ENCODE measurements at regions not wholly inside any gene's neighbourhood (a gene's known extent, or its start where the extent isn't known, plus 50 kb on each side); places are given as distances from the start of the nearest gene placed in this dataset.
A peak's percentile ranks its signal among the peaks of the same experiment; 100 is the strongest.
"Not testable (repeated sequence)": the region's sequence is repeated elsewhere in the genome, so short reads cannot be mapped to it uniquely, and the experiment has no call there.

DNA sequence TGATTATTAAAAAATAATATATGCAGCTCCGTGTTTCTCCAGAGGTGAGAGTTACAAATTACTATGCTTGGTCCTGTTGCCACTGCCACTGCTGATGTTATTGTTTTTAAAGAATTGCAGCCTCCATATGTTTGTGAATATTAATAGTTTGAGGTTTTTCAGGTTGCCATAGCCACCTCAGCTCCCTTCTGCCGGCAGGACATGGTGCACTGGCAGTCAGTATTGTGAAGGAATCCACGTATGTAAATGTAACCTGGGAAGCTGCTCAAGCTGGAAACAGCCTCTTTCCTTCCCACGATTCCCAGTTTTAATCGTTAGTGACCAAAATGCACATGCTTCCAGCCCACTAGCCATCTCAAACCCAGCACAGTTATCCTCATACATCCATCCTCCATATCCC is 184.4 kb upstream of the CCNG1 start:
- TF ChIP-seq, protein P1, sequence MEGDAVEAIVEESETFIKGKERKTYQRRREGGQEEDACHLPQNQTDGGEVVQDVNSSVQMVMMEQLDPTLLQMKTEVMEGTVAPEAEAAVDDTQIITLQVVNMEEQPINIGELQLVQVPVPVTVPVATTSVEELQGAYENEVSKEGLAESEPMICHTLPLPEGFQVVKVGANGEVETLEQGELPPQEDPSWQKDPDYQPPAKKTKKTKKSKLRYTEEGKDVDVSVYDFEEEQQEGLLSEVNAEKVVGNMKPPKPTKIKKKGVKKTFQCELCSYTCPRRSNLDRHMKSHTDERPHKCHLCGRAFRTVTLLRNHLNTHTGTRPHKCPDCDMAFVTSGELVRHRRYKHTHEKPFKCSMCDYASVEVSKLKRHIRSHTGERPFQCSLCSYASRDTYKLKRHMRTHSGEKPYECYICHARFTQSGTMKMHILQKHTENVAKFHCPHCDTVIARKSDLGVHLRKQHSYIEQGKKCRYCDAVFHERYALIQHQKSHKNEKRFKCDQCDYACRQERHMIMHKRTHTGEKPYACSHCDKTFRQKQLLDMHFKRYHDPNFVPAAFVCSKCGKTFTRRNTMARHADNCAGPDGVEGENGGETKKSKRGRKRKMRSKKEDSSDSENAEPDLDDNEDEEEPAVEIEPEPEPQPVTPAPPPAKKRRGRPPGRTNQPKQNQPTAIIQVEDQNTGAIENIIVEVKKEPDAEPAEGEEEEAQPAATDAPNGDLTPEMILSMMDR (IDR thresholded peaks at IDR 0.05; ENCODE audit: insufficient read depth, missing control alignments), result no peak
- no peak for FAIRE-seq
- no peak for DNase-seq (ENCODE audit: insufficient read length, low spot score)

DNA sequence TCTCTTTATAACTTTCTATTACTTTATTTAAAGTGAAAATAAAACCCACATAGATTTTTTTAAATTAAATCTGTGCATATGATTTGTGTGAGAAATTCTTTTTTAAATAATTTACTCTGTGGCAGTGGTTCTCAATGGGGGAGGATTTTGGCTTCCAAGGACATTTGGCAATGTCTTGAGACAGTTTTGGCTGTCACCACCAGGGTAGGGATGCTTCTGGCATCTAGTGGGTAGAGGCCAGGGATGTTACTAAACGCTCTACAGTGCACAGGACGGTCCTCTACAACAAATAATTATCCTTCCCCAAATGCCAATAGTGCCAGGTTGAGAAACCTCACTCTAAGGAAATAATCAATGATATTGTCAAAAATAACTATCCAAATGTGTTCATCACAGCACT is 177.9 kb upstream of the CCNG1 start:
- FAIRE-seq, result no peak
- no peak for DNase-seq (ENCODE audit: insufficient read length, low spot score)
- TF ChIP-seq, protein P1 (IDR thresholded peaks at IDR 0.05; ENCODE audit: insufficient read depth, missing control alignments), result no peak

DNA sequence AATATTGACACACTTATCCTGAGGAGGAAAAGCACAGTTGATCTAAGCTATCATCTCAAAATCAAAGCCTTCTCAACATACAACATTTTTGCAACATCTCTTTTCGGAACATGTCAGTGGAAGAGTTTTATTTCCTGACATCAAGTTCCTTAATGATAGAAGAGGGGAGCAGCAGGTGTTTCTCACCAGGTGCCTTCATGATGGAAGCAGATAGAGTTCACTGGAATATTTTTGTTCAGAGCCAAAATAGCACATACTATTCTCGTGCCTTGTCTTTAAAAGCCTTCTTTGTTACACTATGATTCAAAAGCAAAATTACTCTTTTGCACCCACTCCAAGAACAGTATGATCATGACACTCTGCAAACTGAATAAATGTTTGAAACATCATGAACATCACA is 176.9 kb upstream of the CCNG1 start:
- FAIRE-seq, result no peak
- no peak for DNase-seq (ENCODE audit: insufficient read length, low spot score)
- TF ChIP-seq, protein P1 (IDR thresholded peaks at IDR 0.05; ENCODE audit: insufficient read depth, missing control alignments), result no peak

DNA sequence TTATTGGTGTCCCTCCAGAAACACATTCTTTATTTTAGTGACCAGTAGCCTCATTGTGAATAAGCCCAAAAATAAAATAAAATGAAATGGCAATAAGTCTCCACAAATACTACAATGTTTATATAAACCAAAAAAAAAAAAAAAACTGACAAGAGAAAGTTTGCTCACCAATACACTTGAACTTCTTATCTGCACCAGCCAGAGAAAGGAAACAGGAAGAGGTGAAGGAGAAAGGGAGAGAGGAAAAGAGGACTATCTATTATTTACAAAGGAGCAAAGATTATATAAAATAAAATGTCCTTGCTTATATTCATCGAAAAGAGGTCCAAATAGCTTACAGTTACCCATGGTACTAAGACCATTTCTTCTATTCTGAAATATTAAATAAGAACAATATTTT is 176.4 kb upstream of the CCNG1 start:
- TF ChIP-seq, protein P1 (IDR thresholded peaks at IDR 0.05; ENCODE audit: insufficient read depth, missing control alignments), result no peak
- DNase-seq (ENCODE audit: insufficient read length, low spot score) (no peak), FAIRE-seq (no peak)

DNA sequence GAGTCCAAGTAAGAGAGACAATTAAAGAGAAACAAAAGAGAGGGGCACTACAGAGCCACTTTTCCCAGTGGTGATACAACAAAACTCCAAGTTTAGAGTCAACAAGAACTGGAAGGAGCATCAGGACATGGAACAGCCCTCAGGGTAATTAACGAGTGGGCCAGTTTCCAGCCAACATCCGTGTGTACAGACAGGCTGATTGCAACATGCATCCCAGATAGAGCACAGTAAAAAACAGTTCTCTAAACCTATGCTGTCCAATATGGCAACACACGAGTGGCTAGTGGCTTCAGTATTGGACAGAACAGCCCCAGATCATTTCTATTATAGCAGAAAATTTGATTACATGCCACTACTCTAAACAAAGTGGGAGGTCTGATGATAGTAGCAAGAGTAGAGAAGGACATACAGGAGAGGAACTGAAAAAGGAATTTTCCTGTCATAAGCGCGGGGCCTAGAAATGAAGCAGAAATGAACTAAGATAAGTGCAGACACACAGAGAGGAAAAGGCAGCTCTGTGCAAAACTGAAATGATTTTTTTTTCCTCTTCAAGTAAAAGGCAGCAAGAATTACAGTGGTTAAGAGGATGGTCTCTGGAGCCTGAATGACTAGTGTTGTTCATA is 175.6 kb upstream of the CCNG1 start:
- DNase-seq (ENCODE audit: insufficient read length, low spot score), result no peak
- FAIRE-seq, result no peak
- TF ChIP-seq, protein P1 (IDR thresholded peaks at IDR 0.05; ENCODE audit: insufficient read depth, missing control alignments), result no peak

DNA sequence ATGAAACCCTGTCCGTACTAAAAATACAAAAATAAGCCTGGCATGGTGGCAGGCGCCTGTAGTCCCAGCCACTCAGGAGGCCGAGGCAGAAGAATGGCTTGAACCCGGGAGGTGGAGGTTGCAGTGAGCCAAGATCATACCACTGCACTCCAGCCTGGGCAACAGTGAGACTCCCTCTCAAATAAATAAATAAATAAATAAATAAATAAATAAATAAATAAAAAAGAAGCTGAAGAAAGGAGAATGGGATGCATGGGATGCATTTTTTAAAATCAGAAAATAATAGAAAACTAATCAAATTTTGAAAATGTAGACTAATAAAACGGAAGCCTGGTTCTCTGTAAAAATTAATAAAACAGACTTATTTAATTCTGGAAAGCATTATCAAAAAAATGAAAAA is 171.1 kb upstream of the CCNG1 start:
- not testable (repeated sequence) for DNase-seq (ENCODE audit: insufficient read length, low spot score); FAIRE-seq

DNA sequence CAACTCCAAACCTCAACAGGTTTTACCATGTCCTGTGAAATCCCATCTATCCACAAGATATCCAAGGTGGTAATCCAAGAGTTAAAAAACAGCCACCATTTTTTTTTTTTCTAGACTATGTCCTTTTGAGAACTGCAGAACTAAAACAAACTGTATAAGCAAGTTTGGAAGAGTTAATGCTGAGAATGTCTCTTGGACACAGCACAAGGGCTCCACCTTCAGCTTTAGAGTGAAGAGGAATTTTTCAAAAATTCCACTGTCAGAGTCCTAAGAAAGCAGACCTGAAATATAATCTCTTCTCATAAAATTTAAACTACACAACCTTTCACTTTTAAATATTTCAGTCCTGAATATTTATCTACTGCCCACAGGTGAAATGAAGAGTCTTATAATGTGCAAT is 167.8 kb upstream of the CCNG1 start:
- FAIRE-seq (no peak), DNase-seq (ENCODE audit: insufficient read length, low spot score) (no peak)
- TF ChIP-seq, protein P1 (IDR thresholded peaks at IDR 0.05; ENCODE audit: insufficient read depth, missing control alignments), result peak; percentile 62

DNA sequence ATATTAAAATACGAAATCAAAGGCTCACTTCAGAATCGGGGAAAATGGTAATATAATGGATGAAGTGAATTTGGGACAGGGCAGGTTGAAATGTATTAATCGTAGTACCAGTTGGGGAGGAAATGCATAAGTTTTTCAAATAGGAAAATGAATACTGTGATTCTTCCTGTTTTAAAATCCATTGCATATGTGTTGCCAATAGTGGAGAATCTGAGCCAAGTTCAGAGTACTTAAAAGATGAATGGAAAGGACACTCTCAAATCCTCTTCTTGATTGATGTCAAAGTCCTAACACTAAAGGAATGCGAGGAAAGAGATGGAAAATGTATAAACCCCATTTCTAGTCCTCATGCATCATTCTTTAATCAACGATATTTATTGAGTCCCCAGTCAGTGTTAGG is 160.9 kb upstream of the CCNG1 start:
- FAIRE-seq, result no peak
- TF ChIP-seq, protein P1 (IDR thresholded peaks at IDR 0.05; ENCODE audit: insufficient read depth, missing control alignments), result no peak
- DNase-seq (ENCODE audit: insufficient read length, low spot score), result no peak

DNA sequence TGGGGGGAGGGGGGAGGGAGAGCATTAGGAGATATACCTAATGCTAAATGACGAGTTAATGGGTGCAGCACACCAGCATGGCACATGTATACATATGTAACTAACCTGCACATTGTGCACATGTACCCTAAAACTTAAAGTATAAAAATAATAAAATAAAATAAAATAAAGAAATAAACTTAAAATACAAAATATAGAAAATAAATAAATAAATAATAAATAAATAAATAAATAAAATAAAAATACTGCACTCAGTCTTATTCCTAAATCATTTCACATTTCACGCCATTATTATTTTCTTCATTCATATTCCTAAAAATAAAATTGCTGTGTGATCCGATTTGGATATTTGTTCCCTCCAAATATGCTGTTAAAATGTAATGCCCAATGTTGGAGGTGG is 156.5 kb upstream of the CCNG1 start:
- FAIRE-seq; DNase-seq (ENCODE audit: insufficient read length, low spot score): not testable (repeated sequence)
